Peyer's patch (tissue), 4 donors: ENCODE measurements at regions not wholly inside any gene's neighbourhood (a gene's known extent, or its start where the extent isn't known, plus 50 kb on each side); places are given as distances from the start of the nearest gene placed in this dataset.

Experiments used
- POLR2A ChIP-seq, 2 donors: fragments of 450-650 bp; IDR thresholded peaks; one replicate each; pipeline ENCODE4 v1.5.1; 2017; ENCODE audit warnings: antibody characterized with exemption in 2 of 2, mild to moderate bottlenecking in 2 of 2, moderate library complexity in 2 of 2
- TF ChIP-seq, protein P1 (sequence below), 6 experiments: fragments of 450-650 bp in 4 of 6; fragments of 200-600 bp in 2 of 6; sonication (generic) in 1 of 6; IDR thresholded peaks; one replicate each; pipeline ENCODE4 v1.5.1; 2017 to 2019; ENCODE audit warnings: antibody characterized with exemption in 6 of 6, mild to moderate bottlenecking in 3 of 6, moderate library complexity in 1 of 6

DNA sequence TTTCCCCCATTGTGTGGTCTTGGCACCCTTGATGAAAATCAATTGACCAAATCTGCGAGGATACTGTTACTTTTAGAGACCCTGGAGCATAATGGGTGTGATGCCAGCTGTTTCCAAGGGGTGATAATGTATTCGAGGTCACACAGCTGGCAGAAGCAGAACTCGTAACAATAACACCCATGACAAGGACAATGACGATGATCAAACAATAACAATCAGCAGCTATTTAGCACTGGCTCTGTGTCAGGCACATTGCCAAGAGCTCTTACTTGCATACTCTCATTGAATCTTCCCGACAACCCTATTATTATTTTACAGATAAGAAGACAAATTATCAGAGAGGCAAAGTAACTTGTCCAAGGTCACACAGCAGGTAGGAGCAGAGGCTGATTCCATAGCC is 223.7 kb upstream of the MSX2 start:
- TF ChIP-seq, protein P1, sequence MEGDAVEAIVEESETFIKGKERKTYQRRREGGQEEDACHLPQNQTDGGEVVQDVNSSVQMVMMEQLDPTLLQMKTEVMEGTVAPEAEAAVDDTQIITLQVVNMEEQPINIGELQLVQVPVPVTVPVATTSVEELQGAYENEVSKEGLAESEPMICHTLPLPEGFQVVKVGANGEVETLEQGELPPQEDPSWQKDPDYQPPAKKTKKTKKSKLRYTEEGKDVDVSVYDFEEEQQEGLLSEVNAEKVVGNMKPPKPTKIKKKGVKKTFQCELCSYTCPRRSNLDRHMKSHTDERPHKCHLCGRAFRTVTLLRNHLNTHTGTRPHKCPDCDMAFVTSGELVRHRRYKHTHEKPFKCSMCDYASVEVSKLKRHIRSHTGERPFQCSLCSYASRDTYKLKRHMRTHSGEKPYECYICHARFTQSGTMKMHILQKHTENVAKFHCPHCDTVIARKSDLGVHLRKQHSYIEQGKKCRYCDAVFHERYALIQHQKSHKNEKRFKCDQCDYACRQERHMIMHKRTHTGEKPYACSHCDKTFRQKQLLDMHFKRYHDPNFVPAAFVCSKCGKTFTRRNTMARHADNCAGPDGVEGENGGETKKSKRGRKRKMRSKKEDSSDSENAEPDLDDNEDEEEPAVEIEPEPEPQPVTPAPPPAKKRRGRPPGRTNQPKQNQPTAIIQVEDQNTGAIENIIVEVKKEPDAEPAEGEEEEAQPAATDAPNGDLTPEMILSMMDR (IDR thresholded peaks at IDR 0.05), result no peak
- TF ChIP-seq POLR2A (IDR thresholded peaks at IDR 0.05), result no peak
